Caco-2 (cell line): ENCODE measurements at regions not wholly inside any gene's neighbourhood (a gene's known extent, or its start where the extent isn't known, plus 50 kb on each side); places are given as distances from the start of the nearest gene placed in this dataset.

ENCODE experiments used
- BruUV-seq: library from RNA; stranded (reverse); fragments of 400-500 nt; replicated peaks from 2 replicates; lab custom pipeline; 2021; lab: Mats Ljungman, UMichigan
- CTCF ChIA-PET: fragments of 300-600 bp; sonication (Branson Sonifier 250); formaldehyde crosslinking; loops from one replicate; lab custom pipeline; 2022; ENCODE audit warnings: antibody characterized with exemption; lab: Charles Lee
- POLR2A ChIA-PET: fragments of 300-600 bp; sonication (Branson Sonifier 250); formaldehyde crosslinking; loops from one replicate; lab custom pipeline; 2022; ENCODE audit warnings: antibody characterized with exemption; lab: Charles Lee
- DNase-seq, 2 experiments: peaks; one replicate each; pipeline versions ENCODE4 v3.0.0 to v3.0.0-alpha.2; 2020 to 2022
- H3K27me3 ChIP-seq: replicated peaks from 2 replicates; pipeline ENCODE4 v1.6.0; 2011; ENCODE audit warnings: low read length; ENCODE audit not compliant: control insufficient read depth, insufficient read depth
- H3K36me3 ChIP-seq: 2 replicates; pipeline ENCODE4 v1.5.1; 2011; ENCODE audit warnings: low read length; ENCODE audit not compliant: control insufficient read depth, insufficient read depth
- H3K4me1 ChIP-seq: fragments of 250-450 bp; sonication (Bioruptor Pico); 2 replicates; pipeline ENCODE4 v1.5.1; 2020; ENCODE audit warnings: mild to moderate bottlenecking
- H3K4me3 ChIP-seq: 2 replicates; pipeline ENCODE4 v1.5.1; 2011; ENCODE audit warnings: low read depth, mild to moderate bottlenecking, control low read depth, low read length
- H3K9me3 ChIP-seq: fragments of 250-450 bp; sonication (Bioruptor Pico); 2 replicates; pipeline ENCODE4 v1.5.1; 2020; ENCODE audit warnings: mild to moderate bottlenecking, moderate library complexity
- H3K27ac Mint-ChIP-seq: one replicate; pipeline ENCODE4 v1.8.0; 2022; ENCODE audit warnings: mixed read lengths; ENCODE audit not compliant: unreplicated experiment
- H3K27me3 Mint-ChIP-seq: one replicate; pipeline ENCODE4 v1.8.0; 2022; ENCODE audit warnings: mixed read lengths; ENCODE audit not compliant: insufficient read depth, unreplicated experiment
- H3K36me3 Mint-ChIP-seq: one replicate; pipeline ENCODE4 v1.8.0; 2022; ENCODE audit warnings: mild to moderate bottlenecking, mixed read lengths; ENCODE audit not compliant: insufficient read depth, unreplicated experiment
- H3K4me1 Mint-ChIP-seq: one replicate; pipeline ENCODE4 v1.8.0; 2022; ENCODE audit warnings: low read depth, mixed read lengths; ENCODE audit not compliant: unreplicated experiment
- H3K4me3 Mint-ChIP-seq: one replicate; pipeline ENCODE4 v1.8.0; 2022; ENCODE audit warnings: mild to moderate bottlenecking, moderate library complexity, mixed read lengths; ENCODE audit not compliant: unreplicated experiment
- H3K9me3 Mint-ChIP-seq: one replicate; pipeline ENCODE4 v1.8.0; 2022; ENCODE audit warnings: mixed read lengths; ENCODE audit not compliant: unreplicated experiment
- intact Hi-C: fragments of 100-400 bp; cut with micrococcal nuclease; formaldehyde crosslinking; loops from one replicate; pipeline ENCODE4 v1.10.0; 2022; ENCODE audit not compliant: unreplicated experiment
- TF ChIP-seq, protein P1 (sequence below), 2 experiments: fragments of 200-600 bp in 1 of 2; IDR thresholded peaks; 1 replicate in 1 of 2; 2 replicates in 1 of 2; pipeline versions ENCODE4 v1.5.1 to v1.8.0; 2011 to 2022; ENCODE audit warnings: antibody characterized with exemption in 1 of 2, control low read depth in 1 of 2, inconsistent platforms in 1 of 2, low read depth in 1 of 2, low read length in 1 of 2, mild to moderate bottlenecking in 1 of 2, moderate library complexity in 1 of 2; ENCODE audit not compliant: insufficient read depth in 1 of 2, severe bottlenecking in 1 of 2, unreplicated experiment in 1 of 2

DNA sequence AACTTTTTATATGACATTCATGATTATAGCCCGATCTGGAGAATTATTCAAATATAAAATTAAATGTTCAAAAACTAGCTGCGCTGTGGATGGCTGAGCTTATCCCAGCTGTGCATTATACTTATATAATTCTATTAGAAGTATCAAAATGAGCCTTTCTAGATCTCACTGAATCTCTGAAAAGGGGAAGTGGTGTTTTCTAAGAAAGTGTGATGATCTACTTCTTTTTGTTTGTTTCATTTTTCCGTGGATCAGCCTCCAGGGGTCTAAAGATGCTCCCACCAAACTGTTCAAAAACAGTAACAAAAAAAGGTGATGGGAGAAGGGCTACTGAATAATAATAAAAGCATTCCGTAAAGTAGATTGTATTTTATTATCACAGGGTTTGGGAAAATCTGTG lies 411.3 kb upstream of the PSMD7 start:
- Mint-ChIP-seq H3K27ac (no peak overlapping the region), H3K9me3 (no peaks in the 10 kb centered on the region), H3K36me3 (no peaks in the 10 kb centered on the region), H3K4me3 (no peak overlapping the region), H3K27me3 (peaks cover 25% of the 10 kb centered on the region), H3K4me1 (no peaks in the 10 kb centered on the region)
- intact Hi-C loops: no loop called here
- POLR2A ChIA-PET: no interaction called here
- Histone ChIP-seq H3K36me3 (no peaks in the 10 kb centered on the region), H3K4me1 (no peaks in the 10 kb centered on the region), H3K4me3 (no peak overlapping the region), H3K9me3 (no peaks in the 10 kb centered on the region), H3K27me3 (no peaks in the 10 kb centered on the region)
- no peak for DNase-seq
- CTCF ChIA-PET: no interaction called here
- BruUV-seq: no TSS peak
- TF ChIP-seq, protein P1, sequence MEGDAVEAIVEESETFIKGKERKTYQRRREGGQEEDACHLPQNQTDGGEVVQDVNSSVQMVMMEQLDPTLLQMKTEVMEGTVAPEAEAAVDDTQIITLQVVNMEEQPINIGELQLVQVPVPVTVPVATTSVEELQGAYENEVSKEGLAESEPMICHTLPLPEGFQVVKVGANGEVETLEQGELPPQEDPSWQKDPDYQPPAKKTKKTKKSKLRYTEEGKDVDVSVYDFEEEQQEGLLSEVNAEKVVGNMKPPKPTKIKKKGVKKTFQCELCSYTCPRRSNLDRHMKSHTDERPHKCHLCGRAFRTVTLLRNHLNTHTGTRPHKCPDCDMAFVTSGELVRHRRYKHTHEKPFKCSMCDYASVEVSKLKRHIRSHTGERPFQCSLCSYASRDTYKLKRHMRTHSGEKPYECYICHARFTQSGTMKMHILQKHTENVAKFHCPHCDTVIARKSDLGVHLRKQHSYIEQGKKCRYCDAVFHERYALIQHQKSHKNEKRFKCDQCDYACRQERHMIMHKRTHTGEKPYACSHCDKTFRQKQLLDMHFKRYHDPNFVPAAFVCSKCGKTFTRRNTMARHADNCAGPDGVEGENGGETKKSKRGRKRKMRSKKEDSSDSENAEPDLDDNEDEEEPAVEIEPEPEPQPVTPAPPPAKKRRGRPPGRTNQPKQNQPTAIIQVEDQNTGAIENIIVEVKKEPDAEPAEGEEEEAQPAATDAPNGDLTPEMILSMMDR (IDR thresholded peaks at IDR 0.05; ENCODE audit: insufficient read depth in 1 of 2, low read depth in 1 of 2, low read length in 1 of 2, severe bottlenecking in 1 of 2, unreplicated experiment in 1 of 2): no peak

DNA sequence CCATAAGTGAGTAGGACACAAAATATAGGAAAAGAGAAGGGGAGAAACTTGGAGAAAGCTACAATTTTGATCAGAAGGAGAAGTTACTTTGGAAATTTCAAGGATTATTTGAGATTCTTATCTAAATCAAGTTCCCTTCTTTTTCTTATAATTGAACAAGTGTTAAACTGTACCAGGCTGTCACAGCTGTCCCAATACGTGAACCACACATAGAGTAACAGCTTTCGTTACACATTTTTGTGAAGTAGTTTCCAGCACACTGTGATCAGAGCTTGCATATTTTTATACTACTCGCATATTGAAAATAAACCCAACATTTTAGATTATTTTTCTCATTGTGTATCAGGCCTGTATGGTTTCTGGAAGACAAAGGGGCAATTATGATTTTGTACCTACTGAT lies 412.8 kb upstream of the PSMD7 start:
- H3K9me3 Mint-ChIP-seq: no peaks in the 10 kb centered on the region
- no peak for DNase-seq
- no TSS peak for BruUV-seq
- intact Hi-C loops: no loop called here
- no peaks in the 10 kb centered on the region for H3K36me3 ChIP-seq
- H3K4me3 Mint-ChIP-seq: no peak overlapping the region
- no peaks in the 10 kb centered on the region for H3K36me3 Mint-ChIP-seq
- H3K27me3 ChIP-seq: no peaks in the 10 kb centered on the region
- H3K27ac Mint-ChIP-seq: no peak overlapping the region
- TF ChIP-seq, protein P1 (IDR thresholded peaks at IDR 0.05; ENCODE audit: insufficient read depth in 1 of 2, low read depth in 1 of 2, low read length in 1 of 2, severe bottlenecking in 1 of 2, unreplicated experiment in 1 of 2): no peak
- CTCF ChIA-PET: no interaction called here
- no peak overlapping the region for H3K4me3 ChIP-seq
- no peaks in the 10 kb centered on the region for H3K4me1 ChIP-seq
- peaks cover 25% of the 10 kb centered on the region for H3K27me3 Mint-ChIP-seq
- H3K4me1 Mint-ChIP-seq: no peaks in the 10 kb centered on the region
- POLR2A ChIA-PET: no interaction called here
- H3K9me3 ChIP-seq: no peaks in the 10 kb centered on the region

DNA sequence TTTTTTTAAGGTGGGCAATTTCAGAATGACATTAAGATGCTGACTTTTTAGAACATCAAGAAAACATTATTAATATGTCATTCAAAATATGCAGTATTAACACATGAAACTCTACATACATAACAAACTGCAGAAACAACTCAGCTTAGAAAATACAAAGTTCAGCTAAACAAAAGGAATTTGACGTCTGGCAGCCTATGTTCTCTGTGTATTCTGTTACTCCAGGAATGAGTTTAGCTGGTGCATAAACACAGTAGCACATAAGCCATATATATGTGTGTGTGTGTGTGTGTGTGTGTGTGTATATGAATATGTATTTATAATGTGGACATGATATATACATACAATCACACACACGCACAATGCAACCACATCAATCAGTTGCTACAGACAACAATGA lies 413.5 kb upstream of the PSMD7 start:
- Histone ChIP-seq H3K27me3 (no peaks in the 10 kb centered on the region), H3K9me3 (no peaks in the 10 kb centered on the region), H3K4me3 (no peak overlapping the region), H3K4me1 (no peaks in the 10 kb centered on the region), H3K36me3 (no peaks in the 10 kb centered on the region)
- Mint-ChIP-seq H3K27me3 (peaks cover 23% of the 10 kb centered on the region), H3K27ac (no peak overlapping the region), H3K9me3 (no peaks in the 10 kb centered on the region), H3K36me3 (no peaks in the 10 kb centered on the region), H3K4me1 (no peaks in the 10 kb centered on the region), H3K4me3 (no peak overlapping the region)
- BruUV-seq: no TSS peak
- TF ChIP-seq, protein P1 (IDR thresholded peaks at IDR 0.05; ENCODE audit: insufficient read depth in 1 of 2, low read depth in 1 of 2, low read length in 1 of 2, severe bottlenecking in 1 of 2, unreplicated experiment in 1 of 2): no peak
- ChIA-PET POLR2A (no interaction called here), CTCF (interaction anchor here (0.8 kb wide), 1 partner anchor 277 kb away, joined by 3 read pairs; no protein-coding TSS in a partner anchor)
- intact Hi-C loops: no loop called here
- no peak for DNase-seq
